Hematopoietic multipotent progenitor cell treated with erythropoietin and hydrocortisone succinate and interleukin-3 and kit ligand, for 15 days (in vitro differentiated cells): ENCODE measurements at regions not wholly inside any gene's neighbourhood (a gene's known extent, or its start where the extent isn't known, plus 50 kb on each side); places are given as distances from the start of the nearest gene placed in this dataset.

Experiments used
- DNase-seq: peaks from one replicate; pipeline ENCODE4 v3.0.0-alpha.2; 2015; ENCODE audit warnings: low spot score

- DNase-seq: no peak
Measured at GRCh38 chr4:177109769-177110168, 199.9 kb upstream of the NEIL3 start.

DNA sequence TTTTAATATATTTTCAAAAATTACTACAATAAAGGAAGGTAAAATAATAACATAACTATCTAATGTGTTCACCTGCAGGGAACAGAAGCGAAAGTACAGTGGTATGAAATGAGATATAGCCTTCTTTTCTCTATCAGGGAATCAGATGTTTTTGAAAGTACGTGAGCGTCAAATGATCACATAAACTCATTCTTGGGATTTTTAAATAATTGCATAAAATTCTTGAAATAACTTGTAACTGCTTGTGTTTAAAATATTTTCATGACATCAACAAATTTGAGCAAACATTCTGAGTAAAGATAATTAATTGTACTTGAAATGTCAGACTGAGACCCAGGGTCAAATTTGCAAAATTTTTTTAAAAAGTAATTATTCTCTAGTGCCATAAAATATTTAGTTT, 193.5 kb upstream of the NEIL3 start:
- no peak for DNase-seq

- DNase-seq: no peak
Measured at GRCh38 chr4:177117256-177117655, 192.4 kb upstream of the NEIL3 start.

- DNase-seq: no peak
Measured at GRCh38 chr4:177118596-177118995, 191.1 kb upstream of the NEIL3 start.

GRCh38 chr4:177119021-177119471, 190.6 kb upstream of the NEIL3 start:
- DNase-seq: no peak

DNA sequence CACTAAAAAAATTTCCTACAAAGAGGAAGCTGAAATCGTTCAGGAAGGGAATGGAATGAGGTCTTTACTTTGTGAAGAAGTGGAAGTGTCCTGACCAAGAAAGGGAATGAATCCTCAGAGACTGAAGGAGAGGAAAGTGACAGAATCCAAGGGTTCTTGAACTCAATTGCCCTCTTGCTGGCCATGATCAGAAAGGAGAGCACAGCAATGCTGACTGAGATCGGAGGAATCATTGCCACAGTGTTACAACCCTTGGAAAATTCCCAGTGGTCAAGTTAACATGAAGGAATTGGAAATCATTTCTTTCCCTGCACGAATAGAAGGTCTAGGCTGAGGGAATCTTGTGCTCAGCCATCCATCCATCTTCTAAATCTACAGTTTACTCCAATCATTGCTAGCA, 190.0 kb upstream of the NEIL3 start:
- no peak for DNase-seq

DNA sequence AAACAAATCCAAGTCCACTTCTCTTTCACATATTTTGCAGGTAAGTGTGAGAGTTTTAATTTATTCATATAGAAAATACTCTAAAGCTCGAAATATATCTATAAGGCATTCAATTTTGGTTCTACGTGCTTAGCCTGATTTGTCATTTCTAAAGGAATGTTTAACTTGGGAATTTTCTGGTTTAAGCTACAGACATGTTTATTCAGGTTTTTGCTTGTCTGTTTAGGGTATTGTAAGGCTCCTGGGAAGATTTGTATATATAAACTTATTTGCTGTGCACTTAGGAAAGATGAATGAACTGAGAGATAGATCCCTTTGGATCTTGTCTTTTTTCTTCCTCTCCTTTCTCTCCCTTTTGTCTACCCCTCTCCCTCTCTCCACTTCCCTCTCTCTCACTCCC, 185.9 kb upstream of the NEIL3 start:
- no peak for DNase-seq

DNA sequence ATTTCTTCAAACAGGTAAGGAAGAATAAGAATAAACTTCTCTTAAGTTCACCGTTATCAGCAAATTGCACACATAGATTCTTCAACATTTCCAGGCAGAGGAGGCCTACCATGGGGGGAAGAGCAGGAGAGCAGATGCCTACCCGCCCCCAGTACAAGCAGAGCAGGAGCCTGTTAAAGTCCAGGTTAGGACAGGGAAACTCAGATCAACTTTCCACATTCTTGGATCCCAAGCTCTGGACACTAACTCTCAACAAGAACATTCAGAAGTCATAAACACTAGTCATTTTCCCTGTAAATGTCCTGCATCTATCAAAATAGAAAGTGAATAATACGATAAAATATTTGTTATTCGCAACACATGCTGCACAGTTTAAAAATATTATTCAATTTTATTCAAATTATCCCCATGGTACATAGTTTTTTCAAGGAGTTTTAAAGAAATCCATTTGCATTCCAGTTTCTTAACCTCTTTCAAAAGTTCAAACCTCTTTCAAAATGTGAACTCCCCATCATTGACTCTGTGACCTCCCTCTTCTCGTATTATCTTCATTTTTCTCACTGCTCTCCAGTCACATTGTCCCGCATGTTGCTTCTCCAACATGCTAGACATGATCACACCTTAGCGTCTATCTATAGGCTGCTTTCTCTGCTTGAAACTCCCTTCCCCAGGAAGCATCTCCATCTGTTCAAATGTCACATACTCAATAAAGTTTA, 185.2 kb upstream of the NEIL3 start:
- DNase-seq: no peak

- DNase-seq: no peak
Measured at GRCh38 chr4:177125656-177126055, 184.0 kb upstream of the NEIL3 start.

- no peak for DNase-seq
Measured at GRCh38 chr4:177127658-177128057, 182.0 kb upstream of the NEIL3 start.

GRCh38 chr4:177128306-177128705, 181.4 kb upstream of the NEIL3 start:
- no peak for DNase-seq

GRCh38 chr4:177131736-177132135, 177.9 kb upstream of the NEIL3 start:
- DNase-seq: no peak

- DNase-seq: no peak
Measured at GRCh38 chr4:177147668-177148067, 162.0 kb upstream of the NEIL3 start.

DNA sequence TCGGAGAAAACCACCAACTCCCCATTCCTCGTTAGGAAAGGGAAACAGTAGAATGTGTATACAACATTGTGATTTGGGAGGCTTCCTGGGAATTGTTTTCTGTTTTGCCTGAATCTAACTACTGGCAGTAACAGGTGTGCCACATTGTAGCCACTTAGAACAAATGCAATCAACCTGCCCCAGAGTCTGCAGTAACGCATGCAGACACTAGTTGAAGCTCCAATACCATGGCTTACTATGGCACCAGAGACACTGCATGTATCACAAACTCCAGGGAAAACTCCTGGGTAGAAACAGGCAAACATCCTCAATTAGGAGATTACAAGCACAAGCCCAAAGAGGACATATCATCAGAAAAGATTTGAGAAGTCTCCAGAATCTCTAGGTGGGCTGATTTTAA, 154.2 kb upstream of the NEIL3 start:
- DNase-seq: no peak

- DNase-seq: no peak
Measured at GRCh38 chr4:177159600-177159999, 150.1 kb upstream of the NEIL3 start.

DNA sequence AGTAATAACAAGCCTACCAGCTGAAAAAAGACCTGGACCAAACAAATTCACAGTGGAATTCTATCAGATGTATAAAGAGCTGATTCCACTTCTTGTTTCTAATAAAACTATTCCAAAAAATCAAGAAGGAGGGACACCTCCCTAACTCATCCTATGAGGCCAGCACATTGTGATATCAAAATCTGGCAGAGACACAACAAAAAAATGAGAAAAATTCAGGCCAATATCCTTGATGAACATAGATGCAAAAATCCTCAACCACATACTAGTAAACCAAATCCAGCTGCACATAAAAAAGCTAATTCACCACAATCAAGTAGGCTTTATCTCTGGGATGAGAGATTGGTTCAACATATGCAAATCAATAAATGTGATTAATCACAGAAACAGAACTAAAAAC, 147.9 kb upstream of the NEIL3 start:
- DNase-seq: no peak

DNA sequence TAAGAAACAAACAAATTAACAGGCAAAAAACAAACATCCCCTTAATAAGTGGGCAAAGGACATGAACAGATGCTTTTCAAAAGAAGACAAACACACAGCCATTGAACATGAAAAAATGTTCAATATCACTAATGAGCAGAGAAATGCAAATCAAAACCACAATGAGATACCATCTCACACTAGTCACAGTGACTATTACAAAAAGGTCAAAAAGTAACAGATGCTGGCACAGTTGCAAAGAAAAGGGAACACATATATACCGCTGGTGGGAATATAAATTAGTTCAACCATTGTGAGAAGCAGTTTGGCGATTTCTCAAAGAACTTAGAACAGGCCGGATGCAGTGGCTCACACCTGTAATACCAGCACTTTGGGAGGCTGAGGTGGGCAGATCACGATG, 146.1 kb upstream of the NEIL3 start:
- DNase-seq: no peak

DNA sequence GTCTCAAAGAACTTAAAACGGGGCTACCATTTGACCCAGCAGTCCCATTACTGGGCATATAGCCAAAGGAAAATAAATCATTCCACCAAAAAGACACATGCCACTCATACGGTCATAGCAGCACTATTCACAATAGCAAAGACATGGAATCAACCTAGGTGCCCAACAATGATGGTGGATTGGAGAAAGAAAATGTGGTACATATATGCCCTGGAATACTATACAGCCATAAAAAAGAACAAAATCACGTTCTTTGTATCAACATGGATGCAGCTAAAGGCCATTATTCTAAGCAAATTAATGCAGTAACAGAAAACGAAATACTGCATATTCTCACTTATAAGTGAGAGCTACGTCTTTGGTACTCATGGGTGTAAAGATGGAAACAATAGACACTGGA, 138.1 kb upstream of the NEIL3 start:
- no peak for DNase-seq

GRCh38 chr4:177175473-177175872, 134.2 kb upstream of the NEIL3 start:
- no peak for DNase-seq

DNA sequence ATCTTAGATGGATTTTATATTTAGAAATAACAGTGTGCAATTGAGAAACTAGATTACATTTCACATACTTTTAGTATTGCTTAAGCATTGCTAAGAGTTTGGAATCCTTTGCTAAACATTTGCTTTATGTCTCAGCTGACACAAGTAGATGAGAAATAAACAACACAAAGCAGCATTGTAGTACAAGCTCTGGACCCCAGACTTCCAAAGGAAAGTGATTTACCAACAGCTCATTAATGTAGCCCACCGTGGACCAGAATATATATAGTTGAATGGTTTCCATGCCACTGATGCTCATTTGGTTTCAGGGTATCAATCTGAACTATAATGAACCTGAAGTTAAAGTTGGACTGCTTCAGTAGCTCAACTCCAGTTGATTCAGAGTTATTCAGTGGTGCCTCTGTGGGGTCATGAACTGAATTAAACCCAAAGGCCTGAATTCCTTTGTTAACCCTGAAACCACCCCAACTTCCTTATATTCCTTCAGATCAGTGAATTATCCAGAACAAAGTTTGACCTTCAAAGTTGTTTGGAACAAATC, 132.1 kb upstream of the NEIL3 start:
- no peak for DNase-seq

- DNase-seq: no peak
Measured at GRCh38 chr4:177178246-177178645, 131.4 kb upstream of the NEIL3 start.

DNA sequence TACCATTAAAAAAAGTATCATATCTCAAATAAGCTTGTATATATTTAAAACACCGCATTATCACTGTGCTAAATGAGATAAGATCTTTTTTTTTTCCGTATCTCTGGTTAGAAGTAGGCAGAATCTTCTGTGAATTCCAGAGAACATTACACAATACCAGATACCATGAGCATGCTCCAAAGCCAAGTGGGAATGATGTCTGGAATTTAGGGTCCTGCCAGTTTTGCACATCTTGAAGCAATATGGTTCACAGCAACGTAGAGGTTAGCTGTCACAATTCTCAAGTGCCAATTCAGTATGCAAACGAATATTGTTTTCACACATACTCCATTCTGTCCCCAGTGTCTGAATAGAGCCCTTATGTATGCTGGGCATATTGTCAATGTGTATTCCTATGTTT, 127.5 kb upstream of the NEIL3 start:
- DNase-seq: no peak

GRCh38 chr4:177182728-177183127, 126.9 kb upstream of the NEIL3 start:
- no peak for DNase-seq

GRCh38 chr4:177185151-177185550, 124.5 kb upstream of the NEIL3 start:
- DNase-seq: no peak
